OCI-LY3 (cell line): ENCODE measurements at regions not wholly inside any gene's neighbourhood (a gene's known extent, or its start where the extent isn't known, plus 50 kb on each side); places are given as distances from the start of the nearest gene placed in this dataset.

Experiments used
- EZH2phosphoT487 ChIP-seq: fragments of 200-600 bp; shearing (Covaris generic); IDR thresholded peaks from 2 replicates; pipeline ENCODE4 v1.6.1; 2018; ENCODE audit warnings: antibody characterized with exemption, mixed run types, low read depth
- TF ChIP-seq, protein P1 (sequence below): fragments of 200-600, 300-600 bp; sonication (generic); IDR thresholded peaks from 2 replicates; pipeline ENCODE4 v1.5.1; 2014; ENCODE audit warnings: antibody characterized with exemption, low read length, low read depth

DNA sequence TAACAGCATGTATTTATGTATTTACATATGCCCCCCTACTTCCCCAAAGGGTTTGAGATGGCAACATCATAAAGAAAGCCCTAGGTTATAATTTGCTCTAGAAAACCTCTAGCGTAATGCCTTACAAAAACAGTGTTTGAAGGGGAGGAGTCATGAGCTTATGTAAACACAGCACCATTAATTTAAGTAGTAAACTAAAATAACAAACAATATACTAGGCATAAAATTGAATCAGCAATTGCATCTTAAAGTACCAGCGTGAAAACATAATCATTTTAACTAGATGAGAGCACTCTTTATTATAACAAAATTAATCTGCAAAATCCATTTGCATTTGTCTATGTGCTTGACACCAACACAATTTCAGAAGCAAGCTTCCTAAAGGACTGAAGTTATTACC is 507.2 kb upstream of the NRP1 start:
- TF ChIP-seq, protein P1, sequence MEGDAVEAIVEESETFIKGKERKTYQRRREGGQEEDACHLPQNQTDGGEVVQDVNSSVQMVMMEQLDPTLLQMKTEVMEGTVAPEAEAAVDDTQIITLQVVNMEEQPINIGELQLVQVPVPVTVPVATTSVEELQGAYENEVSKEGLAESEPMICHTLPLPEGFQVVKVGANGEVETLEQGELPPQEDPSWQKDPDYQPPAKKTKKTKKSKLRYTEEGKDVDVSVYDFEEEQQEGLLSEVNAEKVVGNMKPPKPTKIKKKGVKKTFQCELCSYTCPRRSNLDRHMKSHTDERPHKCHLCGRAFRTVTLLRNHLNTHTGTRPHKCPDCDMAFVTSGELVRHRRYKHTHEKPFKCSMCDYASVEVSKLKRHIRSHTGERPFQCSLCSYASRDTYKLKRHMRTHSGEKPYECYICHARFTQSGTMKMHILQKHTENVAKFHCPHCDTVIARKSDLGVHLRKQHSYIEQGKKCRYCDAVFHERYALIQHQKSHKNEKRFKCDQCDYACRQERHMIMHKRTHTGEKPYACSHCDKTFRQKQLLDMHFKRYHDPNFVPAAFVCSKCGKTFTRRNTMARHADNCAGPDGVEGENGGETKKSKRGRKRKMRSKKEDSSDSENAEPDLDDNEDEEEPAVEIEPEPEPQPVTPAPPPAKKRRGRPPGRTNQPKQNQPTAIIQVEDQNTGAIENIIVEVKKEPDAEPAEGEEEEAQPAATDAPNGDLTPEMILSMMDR: no peak
- no peak for TF ChIP-seq EZH2phosphoT487
